OCI-LY1 (cell line): ENCODE measurements at regions not wholly inside any gene's neighbourhood (a gene's known extent, or its start where the extent isn't known, plus 50 kb on each side); places are given as distances from the start of the nearest gene placed in this dataset.

Experiments used
- CTCF ChIP-seq: fragments of 200-600 bp; sonication (generic), shearing (Covaris generic); IDR thresholded peaks from 2 replicates; pipeline ENCODE4 v1.5.1; 2017; ENCODE audit warnings: mild to moderate bottlenecking, antibody characterized with exemption, low read length, moderate library complexity, mixed read lengths
- EZH2 ChIP-seq: fragments of 200-600 bp; sonication (generic), shearing (Covaris generic); IDR thresholded peaks from 2 replicates; pipeline ENCODE4 v1.8.0; 2017; ENCODE audit warnings: borderline replicate concordance, mixed run types, mild to moderate bottlenecking, antibody characterized with exemption, low read length, moderate library complexity, mixed read lengths

- TF ChIP-seq EZH2 (no peak), CTCF (no peak)
These were observed 470.5 kb downstream of the GRXCR1 start for GRCh38 chr4:43362875-43363636.
